CD4-positive, alpha-beta T cell treated with Interleukin-15 for 1 hour (primary cell): ENCODE measurements at regions not wholly inside any gene's neighbourhood (a gene's known extent, or its start where the extent isn't known, plus 50 kb on each side); places are given as distances from the start of the nearest gene placed in this dataset.
"Not testable (repeated sequence)": the region's sequence is repeated elsewhere in the genome, so short reads cannot be mapped to it uniquely, and the experiment has no call there.

Experiments used
- DNase-seq: peaks from one replicate; pipeline ENCODE4 v3.0.0-alpha.2; 2020

DNA sequence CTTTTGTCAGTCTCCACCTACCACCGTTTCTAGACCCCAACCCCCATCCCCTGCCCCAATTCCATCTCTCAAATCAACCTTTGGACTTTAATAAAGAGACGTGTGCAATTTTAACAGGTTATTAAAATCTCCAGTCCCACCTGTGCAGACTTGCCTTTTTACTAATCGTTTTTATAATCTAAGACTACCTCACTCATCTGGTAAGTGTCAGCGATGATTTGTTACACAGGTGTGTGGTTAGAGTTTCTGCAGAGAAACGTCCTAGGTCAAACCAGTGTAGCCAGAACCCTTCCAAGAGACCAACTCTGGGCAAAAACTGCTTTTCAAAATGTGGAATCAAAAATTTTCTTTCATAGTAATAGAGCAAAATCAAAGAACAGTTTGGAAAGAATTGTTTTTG, 60.4 kb upstream of the PELI2 start:
- no peak for DNase-seq

DNA sequence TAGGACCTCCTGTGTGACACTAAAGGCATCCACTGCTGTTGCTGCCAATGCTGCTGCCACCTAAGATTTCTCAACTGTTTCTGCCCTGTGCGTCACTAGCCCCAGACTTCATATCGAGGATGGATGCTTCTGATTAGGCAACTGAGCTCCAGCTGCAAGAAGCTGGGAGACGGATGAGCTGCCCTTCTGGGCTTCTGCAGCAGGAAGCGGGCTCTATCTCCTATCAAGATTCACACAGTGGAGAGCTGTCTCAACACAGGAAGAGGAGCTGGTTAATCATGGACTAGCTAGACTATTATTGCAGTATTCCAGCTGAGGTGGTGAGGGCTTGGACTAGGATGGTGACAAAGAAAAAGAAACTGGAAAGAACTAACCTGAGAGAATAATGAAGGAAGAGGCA, 59.2 kb upstream of the PELI2 start:
- no peak for DNase-seq

DNA sequence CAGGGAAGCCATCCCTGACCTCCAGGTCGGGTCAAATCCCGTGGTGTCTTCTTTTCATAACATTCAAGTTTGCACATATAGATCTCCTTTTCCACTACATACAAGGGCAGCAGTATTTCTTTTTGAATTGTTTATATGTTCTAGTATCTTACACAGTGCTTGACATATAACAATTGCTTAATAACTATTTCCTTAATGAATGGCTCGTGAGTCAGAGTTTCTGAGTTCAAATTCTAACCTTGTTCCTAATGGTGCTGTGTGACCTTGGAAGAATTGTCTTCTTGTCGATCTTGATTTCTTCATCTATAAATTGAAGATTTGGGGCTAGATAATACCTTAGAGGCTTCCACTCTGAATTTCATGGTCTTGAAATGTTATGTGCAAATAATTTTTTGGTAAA, 57.2 kb upstream of the PELI2 start:
- DNase-seq: no peak

DNA sequence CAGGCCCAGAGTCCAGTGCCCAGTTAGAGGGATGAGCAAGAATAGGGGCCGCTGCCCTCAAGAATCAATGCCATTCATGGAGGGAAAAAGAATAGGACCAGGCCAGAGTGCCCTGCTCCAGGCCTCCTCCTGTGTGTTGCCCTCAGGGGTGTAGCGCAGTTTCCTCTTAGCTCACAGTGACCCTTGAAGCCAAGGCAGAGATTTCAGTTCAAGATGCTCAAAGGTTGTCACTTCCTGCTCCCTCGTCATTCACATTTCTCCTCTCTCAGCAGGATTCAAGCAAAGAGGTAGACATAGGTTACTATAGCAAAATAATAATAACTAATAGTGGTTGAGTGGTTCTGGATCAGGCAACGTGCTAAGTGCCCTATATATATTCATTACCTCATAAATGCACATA, 55.1 kb upstream of the PELI2 start:
- no peak for DNase-seq

DNA sequence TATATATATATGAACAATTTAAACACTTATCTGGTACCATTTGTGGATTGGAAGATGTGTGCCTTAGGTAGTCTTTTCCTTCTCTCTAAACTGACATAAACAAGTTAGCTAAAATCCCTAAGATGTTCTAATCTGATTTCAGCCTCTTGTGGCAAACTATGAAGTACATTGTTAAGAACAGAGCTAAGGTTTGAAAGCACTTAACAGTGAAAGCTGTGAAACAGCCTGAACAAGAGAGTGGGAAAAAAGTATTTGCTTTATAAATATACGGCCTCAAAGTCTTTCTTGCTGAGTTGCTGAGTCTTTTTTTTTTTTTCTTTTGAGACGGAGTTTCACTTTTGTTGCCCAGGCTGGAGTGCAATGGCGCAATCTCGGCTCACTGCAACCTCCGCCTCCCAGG, 53.7 kb upstream of the PELI2 start:
- no peak for DNase-seq

DNA sequence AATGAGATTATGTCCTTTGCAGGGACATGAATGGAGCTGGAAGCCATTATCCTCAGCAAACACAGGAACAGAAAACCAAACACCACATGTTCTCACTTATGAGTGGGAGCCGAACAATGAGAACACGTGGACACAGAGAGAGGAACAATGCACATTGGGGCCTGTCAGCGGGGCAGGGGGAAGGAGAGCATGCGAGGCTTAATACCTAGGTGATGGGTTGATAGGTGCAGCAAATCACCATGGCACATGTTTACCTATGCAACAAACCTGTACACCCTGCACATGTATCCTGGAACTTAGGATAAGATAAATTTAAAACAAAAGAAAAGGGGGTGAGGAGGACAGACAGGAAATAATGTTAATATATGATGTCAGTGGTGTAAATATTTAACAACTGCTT, 53.0 kb upstream of the PELI2 start:
- DNase-seq: not testable (repeated sequence)

DNA sequence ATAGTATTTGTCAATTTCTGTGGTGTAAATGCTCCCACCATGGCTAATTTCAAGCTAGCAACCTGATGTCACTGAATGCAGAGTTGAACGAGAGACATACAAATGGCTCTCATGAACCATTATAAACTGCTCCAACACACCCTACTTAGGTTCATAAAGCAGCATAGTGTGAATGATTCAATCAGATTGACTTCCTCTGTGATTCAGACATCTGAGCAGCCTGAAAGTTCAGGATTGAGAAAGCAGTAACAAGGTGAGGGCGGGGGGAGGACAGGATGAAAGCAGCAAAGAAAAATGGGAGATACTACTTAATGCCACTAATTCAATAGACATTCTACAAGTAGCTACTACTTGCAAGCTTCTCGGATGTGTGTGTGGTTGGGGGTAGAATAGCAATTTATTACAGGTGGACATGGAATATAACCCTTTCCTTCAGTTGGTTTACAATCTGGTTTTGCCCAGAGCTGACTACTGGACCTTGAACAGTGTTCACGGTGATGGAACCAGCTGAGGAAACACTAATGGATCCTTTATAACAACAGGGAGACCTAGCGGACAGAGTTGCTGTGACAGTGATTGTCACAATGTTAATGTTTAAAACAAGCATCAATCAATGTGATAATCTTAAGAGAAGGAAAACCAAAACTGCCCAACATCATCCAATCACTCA, 52.5 kb upstream of the PELI2 start:
- no peak for DNase-seq
